ENCODE measurements at regions not wholly inside any gene's neighbourhood (a gene's known extent, or its start where the extent isn't known, plus 50 kb on each side); places are given as distances from the start of the nearest gene placed in this dataset.
"Not testable (repeated sequence)": the region's sequence is repeated elsewhere in the genome, so short reads cannot be mapped to it uniquely, and the experiment has no call there.

DNA sequence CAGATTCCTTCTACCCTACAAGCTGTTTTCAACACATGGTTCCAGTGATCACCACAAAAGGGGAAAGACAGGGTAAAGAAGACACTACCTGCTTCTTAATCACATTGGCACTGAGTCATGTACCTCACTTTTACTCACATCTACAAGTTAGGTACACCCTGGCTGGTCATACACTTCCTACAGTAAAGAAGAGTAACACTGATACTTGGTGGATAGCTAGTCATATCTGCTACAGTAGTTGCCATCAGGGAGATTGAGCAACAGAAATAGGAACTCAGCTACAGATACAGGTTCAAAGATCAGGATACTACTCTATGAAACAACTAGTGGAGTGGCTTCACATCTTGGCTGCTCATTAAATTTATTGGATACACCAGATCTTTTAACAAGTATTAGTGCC lies 105.4 kb upstream of the DIAPH2 start:
- Histone ChIP-seq H3K4me3 (ENCODE audit: insufficient read depth, low read depth, low read length) (no peak overlapping the region), H3K27me3 (ENCODE audit: control insufficient read depth, insufficient read depth, low read length) (no peaks in the 10 kb centered on the region), H3K36me3 (replicated peaks; ENCODE audit: control insufficient read depth, insufficient read depth, low read length) (no peaks in the 10 kb centered on the region)
- no peak for DNase-seq

DNA sequence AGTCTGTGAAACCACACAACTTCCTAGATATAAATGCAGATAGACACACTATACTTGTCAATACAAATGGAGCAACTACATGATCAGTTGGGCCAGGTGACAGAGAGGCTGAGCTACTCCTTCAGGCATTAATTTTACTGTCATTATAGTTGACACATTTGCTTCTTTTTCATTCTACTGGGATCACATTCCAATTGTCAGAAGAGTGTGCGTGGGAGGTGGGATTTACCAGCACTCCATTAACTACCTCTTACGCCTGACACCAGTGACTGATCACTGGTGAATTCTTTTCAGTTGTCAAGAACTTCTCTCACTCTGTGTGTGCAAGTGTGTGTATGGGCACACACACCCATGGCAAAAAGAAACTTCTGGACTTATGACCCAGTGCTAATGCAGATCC lies 94.2 kb upstream of the DIAPH2 start:
- Histone ChIP-seq H3K27me3 (ENCODE audit: control insufficient read depth, insufficient read depth, low read length) (no peaks in the 10 kb centered on the region), H3K36me3 (replicated peaks; ENCODE audit: control insufficient read depth, insufficient read depth, low read length) (no peaks in the 10 kb centered on the region), H3K4me3 (ENCODE audit: insufficient read depth, low read depth, low read length) (no peak overlapping the region)
- no peak for DNase-seq

DNA sequence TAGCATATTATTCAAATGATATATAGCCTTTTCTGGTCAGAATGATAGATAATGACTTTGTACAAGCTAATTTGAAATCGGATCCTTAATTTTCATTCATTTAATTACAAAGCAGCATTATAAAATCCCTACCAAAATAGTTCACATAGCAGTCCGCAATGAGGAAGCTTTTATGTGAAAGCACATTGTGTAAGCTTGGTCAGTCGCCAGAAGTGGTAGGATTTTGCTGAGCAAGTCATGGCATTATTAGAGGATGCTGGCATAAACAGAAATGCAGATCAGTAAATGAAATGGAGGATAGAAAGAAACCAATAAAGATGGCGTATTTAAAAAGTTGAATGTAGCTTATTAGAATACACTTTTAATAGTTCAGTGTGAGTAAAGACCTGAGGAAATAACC lies 93.2 kb upstream of the DIAPH2 start:
- no peaks in the 10 kb centered on the region for H3K27me3 ChIP-seq (ENCODE audit: control insufficient read depth, insufficient read depth, low read length)
- no peaks in the 10 kb centered on the region for H3K36me3 ChIP-seq (replicated peaks; ENCODE audit: control insufficient read depth, insufficient read depth, low read length)
- no peak for DNase-seq
- H3K4me3 ChIP-seq (ENCODE audit: insufficient read depth, low read depth, low read length) = no peak overlapping the region

DNA sequence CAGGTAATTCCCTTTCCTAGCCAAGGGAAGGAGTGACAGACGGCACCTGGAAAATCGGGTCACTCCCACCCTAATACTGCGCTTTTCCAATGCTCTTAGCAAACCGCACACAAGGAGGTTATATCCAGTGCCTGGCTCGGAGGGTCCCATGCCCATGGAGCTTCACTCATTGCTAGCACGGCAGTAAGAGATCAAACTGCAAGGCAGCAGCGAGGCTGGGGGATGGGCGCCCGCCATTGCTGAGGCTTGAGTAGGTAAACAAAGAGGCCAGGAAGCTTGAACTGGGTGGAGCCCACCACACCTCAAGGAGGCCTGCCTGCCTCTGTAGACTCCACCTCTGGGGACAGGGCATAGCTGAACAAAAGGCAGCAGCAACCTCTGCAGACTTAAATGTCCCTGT lies 86.8 kb upstream of the DIAPH2 start:
- not testable (repeated sequence) for DNase-seq; H3K36me3 ChIP-seq (replicated peaks; ENCODE audit: control insufficient read depth, insufficient read depth, low read length); H3K27me3 ChIP-seq (ENCODE audit: control insufficient read depth, insufficient read depth, low read length); H3K4me3 ChIP-seq (ENCODE audit: insufficient read depth, low read depth, low read length)

DNA sequence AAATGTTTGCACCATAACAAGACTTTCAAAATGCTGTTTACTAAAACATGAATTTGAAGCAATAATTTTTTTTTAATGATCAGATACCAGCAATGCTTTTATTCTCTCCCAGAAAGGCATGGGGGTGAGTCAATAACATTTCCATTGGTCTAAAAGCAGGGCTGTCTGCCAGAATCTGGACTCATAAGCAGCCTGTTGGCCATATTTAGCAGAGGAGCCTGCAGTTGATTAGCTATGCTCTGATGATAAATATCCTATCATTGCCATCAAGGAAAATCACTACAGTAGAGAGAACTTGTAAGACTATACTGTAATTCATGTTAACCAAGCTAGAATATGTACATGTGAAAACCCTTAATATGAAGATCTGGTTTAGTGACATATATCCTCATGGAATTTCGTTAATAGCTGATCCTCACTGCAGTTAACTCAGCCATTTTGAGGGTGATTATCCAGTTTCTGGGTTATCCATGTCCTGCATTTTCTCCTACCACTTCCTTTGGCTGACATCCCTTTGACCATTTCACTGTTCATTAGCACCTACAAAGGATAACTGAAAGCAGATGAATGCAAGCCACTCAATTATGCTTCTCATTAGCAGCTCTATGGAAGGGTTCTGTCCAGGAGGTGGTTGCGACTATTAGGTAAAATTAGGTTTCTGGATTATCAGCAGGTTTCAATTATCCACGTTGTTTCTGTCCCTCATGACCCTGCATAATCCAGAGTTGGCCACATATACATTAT lies 72.9 kb upstream of the DIAPH2 start:
- H3K27me3 ChIP-seq (ENCODE audit: control insufficient read depth, insufficient read depth, low read length) = no peaks in the 10 kb centered on the region
- H3K4me3 ChIP-seq (ENCODE audit: insufficient read depth, low read depth, low read length) = no peak overlapping the region
- DNase-seq = no peak
- no peaks in the 10 kb centered on the region for H3K36me3 ChIP-seq (replicated peaks; ENCODE audit: control insufficient read depth, insufficient read depth, low read length)

DNA sequence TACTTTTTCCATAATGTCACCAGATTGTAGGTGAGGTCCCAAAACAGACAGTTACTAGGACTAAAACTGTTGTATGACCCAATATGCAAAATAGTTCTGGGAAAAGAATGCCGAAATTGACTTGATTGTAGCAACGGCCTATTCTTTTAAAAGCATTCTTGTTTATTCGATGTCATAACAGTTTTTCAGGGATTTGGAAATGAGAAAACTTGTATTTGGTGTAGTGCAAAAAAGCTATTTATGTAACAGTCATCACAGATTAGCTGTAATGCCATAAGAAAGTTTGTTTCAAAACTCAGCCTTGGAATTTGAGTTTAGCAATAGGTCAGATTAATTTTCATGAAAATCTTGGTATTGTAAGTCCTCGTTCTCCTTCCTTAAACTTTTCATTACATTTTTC lies 69.2 kb upstream of the DIAPH2 start:
- DNase-seq = no peak
- no peaks in the 10 kb centered on the region for H3K27me3 ChIP-seq (ENCODE audit: control insufficient read depth, insufficient read depth, low read length)
- H3K4me3 ChIP-seq (ENCODE audit: insufficient read depth, low read depth, low read length) = no peak overlapping the region
- no peaks in the 10 kb centered on the region for H3K36me3 ChIP-seq (replicated peaks; ENCODE audit: control insufficient read depth, insufficient read depth, low read length)

DNA sequence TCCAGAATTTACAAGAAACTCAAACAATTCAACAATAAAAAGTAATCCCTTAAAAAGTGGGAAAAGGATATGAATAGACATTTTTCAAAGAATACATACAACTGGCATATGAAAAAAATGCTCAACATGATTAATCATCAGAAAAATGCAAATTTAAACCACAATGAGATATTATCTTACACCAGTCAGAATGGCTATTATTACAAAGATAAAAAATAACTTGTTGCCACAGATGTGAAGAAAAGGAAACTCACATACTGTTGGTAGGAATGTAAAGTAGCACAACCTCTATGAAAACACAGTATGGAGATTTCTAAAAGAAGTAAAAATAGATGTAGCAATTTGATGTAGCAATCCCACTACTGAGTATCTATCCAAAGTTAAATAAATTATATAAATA lies 65.1 kb upstream of the DIAPH2 start:
- DNase-seq = no peak
- Histone ChIP-seq H3K4me3 (ENCODE audit: insufficient read depth, low read depth, low read length) (no peak overlapping the region), H3K27me3 (ENCODE audit: control insufficient read depth, insufficient read depth, low read length) (no peaks in the 10 kb centered on the region), H3K36me3 (replicated peaks; ENCODE audit: control insufficient read depth, insufficient read depth, low read length) (no peaks in the 10 kb centered on the region)

DNA sequence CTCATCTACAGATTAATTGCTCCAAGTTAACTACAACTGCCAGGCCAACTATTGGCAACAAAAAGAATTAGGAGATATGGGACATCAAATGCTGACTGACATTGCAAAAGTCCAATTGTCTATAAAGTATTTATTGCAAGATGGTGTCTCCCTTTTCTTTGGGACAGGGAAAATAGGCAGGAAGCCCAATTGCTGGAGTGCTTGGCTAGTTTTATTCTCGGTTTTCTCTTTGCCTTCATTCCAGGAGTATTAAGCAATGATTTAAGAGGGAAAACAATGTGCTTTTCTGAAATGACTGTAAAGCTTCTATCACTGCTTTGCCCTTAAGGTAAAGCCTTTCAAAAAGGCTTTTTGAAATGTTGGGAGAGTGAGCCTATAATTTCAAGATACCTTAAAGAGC lies 62.8 kb upstream of the DIAPH2 start:
- no peaks in the 10 kb centered on the region for H3K36me3 ChIP-seq (replicated peaks; ENCODE audit: control insufficient read depth, insufficient read depth, low read length)
- no peaks in the 10 kb centered on the region for H3K27me3 ChIP-seq (ENCODE audit: control insufficient read depth, insufficient read depth, low read length)
- H3K4me3 ChIP-seq (ENCODE audit: insufficient read depth, low read depth, low read length) = no peak overlapping the region
- no peak for DNase-seq

Measured in H7 (cell line).